ENCODE measurements at regions not wholly inside any gene's neighbourhood (a gene's known extent, or its start where the extent isn't known, plus 50 kb on each side); places are given as distances from the start of the nearest gene placed in this dataset.

DNA sequence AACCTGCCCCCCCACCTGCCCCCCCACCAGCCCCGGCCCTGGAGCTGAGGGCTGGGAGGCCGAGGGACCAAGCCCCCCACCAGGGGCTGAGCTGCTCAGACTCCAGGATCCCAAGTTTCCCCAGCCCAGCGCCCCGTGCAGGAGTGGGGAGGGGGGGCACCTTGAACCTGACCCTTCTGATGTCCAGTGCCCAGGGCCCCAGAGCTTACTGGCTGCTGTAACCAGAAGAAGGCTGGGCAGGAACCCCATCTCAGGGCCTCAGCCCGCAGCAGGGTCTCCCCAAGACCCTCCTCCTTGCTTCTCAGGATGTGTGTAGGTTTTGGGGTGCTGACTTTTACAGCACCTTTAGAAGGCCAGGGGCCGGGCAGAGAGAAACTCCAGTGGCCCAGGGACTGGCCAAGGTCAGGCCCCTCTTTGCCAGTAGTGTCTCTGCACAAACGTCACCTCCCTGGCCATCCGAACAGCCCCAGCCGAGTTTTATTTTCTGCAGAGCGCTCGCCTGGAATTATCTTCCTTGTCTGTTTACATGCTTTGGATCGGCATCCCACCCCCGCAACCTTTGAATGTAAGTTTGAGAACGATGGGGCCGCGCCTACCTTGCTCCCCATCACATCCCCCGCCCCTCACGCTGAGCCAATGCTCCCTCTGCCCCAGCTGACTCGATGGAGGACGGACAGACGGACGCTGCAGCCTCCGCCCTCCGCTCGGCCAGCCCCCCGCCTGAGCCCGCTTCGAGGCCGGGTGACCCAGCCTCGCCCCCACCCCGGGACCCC lies 70.1 kb upstream of the CASZ1 start:
- DNase-seq (ENCODE audit: low spot score), result no peak
- TF ChIP-seq, protein P1, sequence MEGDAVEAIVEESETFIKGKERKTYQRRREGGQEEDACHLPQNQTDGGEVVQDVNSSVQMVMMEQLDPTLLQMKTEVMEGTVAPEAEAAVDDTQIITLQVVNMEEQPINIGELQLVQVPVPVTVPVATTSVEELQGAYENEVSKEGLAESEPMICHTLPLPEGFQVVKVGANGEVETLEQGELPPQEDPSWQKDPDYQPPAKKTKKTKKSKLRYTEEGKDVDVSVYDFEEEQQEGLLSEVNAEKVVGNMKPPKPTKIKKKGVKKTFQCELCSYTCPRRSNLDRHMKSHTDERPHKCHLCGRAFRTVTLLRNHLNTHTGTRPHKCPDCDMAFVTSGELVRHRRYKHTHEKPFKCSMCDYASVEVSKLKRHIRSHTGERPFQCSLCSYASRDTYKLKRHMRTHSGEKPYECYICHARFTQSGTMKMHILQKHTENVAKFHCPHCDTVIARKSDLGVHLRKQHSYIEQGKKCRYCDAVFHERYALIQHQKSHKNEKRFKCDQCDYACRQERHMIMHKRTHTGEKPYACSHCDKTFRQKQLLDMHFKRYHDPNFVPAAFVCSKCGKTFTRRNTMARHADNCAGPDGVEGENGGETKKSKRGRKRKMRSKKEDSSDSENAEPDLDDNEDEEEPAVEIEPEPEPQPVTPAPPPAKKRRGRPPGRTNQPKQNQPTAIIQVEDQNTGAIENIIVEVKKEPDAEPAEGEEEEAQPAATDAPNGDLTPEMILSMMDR (IDR thresholded peaks at IDR 0.05; ENCODE audit: borderline replicate concordance, control extremely low read depth, extremely low read depth, insufficient read depth, missing control alignments), result no peak
- in situ Hi-C loops (cut with MboI; ENCODE audit: low sequenced_read_pairs, unreplicated experiment), result loop anchor here (25.0 kb wide), 1 partner anchor 354 kb away; no protein-coding TSS in a partner anchor

- TF ChIP-seq, protein P1 (IDR thresholded peaks at IDR 0.05; ENCODE audit: borderline replicate concordance, control extremely low read depth, extremely low read depth, insufficient read depth, missing control alignments), result peak; percentile 69
- peak; percentile 87 for DNase-seq (ENCODE audit: low spot score)
- in situ Hi-C loops (cut with MboI; ENCODE audit: low sequenced_read_pairs, unreplicated experiment), result loop anchor here (25.0 kb wide), 1 partner anchor 355 kb away; no protein-coding TSS in a partner anchor
These were observed 70.8 kb upstream of the CASZ1 start for GRCh38 chr1:10867138-10867721.

DNA sequence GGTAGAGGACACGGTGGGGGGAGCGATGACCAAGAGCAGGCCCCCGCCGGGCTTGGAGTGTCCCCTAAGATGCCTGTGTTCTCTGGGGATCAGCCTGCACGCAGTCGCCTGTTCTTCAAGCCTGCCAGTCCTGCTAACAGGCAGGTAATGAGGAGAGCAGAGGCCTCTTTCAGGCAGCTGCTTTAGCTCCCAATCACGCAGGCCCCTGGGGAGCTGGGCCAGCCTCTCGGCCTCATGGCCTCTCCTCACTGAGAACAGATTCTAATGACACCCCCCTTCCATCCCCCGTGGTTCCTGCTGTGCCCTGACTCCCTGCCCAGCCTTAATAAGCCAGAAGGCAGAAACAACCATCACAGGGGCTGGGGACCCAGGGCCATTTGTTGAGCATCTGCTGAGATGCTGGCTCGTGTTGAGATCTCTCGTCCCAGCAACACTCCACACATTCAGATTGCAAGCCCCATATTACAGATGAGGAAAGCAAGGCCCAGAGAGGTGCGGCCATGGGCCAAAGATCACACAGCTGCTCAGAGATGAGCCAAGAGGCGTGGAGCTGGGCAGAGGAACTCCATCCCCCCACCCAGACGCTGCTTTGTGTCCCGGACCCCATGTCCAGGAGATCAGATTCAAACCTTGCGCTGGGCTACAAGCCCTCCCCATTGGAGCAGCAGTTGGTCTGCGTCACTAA lies 71.6 kb upstream of the CASZ1 start:
- in situ Hi-C loops (cut with MboI; ENCODE audit: low sequenced_read_pairs, unreplicated experiment), result loop anchor here (25.0 kb wide), 1 partner anchor 356 kb away; no protein-coding TSS in a partner anchor
- TF ChIP-seq, protein P1 (IDR thresholded peaks at IDR 0.05; ENCODE audit: borderline replicate concordance, control extremely low read depth, extremely low read depth, insufficient read depth, missing control alignments), result no peak
- DNase-seq (ENCODE audit: low spot score), result no peak

- no peak for DNase-seq (ENCODE audit: low spot score)
- TF ChIP-seq, protein P1 (IDR thresholded peaks at IDR 0.05; ENCODE audit: borderline replicate concordance, control extremely low read depth, extremely low read depth, insufficient read depth, missing control alignments), result no peak
- in situ Hi-C loops (cut with MboI; ENCODE audit: low sequenced_read_pairs, unreplicated experiment), result loop anchor here (25.0 kb wide), 1 partner anchor 356 kb away; no protein-coding TSS in a partner anchor
These were observed 72.1 kb upstream of the CASZ1 start for GRCh38 chr1:10868599-10868965.

GRCh38 chr1:10869933-10870332 lies 73.5 kb upstream of the CASZ1 start:
- in situ Hi-C loops (cut with MboI; ENCODE audit: low sequenced_read_pairs, unreplicated experiment), result loop anchor here (25.0 kb wide), 1 partner anchor 358 kb away; no protein-coding TSS in a partner anchor
- no peak for DNase-seq (ENCODE audit: low spot score)
- TF ChIP-seq, protein P1 (IDR thresholded peaks at IDR 0.05; ENCODE audit: borderline replicate concordance, control extremely low read depth, extremely low read depth, insufficient read depth, missing control alignments), result no peak

- no peak for DNase-seq (ENCODE audit: low spot score)
- in situ Hi-C loops (cut with MboI; ENCODE audit: low sequenced_read_pairs, unreplicated experiment), result loop anchor here (25.0 kb wide), 1 partner anchor 358 kb away; no protein-coding TSS in a partner anchor
- TF ChIP-seq, protein P1 (IDR thresholded peaks at IDR 0.05; ENCODE audit: borderline replicate concordance, control extremely low read depth, extremely low read depth, insufficient read depth, missing control alignments), result no peak
These were observed 74.1 kb upstream of the CASZ1 start for GRCh38 chr1:10870493-10871096.

Measured in GM13976 (cell line).